ENCODE measurements at regions not wholly inside any gene's neighbourhood (a gene's known extent, or its start where the extent isn't known, plus 50 kb on each side); places are given as distances from the start of the nearest gene placed in this dataset.

DNA sequence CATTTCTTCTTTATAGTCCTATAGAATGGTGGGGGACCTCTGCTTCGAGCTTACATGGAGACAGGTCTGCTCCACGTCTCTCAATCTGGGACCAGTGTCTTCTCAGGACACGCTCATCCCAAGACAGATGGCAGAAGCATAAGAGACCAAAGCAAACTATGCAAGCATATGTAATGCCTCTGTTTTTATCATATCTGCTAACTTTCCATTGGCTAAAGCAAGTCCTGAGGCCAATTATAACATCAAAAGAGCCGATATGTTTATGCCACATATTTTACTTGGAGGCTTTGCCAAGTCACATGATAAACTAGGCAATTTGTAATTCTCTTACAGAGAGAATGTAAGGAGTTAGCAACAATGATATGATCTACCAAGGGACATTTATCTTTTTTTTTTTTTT is 102.6 kb upstream of the NRBF2 start:
- no peak for DNase-seq (ENCODE audit: low spot score)
- TF ChIP-seq, protein P1, sequence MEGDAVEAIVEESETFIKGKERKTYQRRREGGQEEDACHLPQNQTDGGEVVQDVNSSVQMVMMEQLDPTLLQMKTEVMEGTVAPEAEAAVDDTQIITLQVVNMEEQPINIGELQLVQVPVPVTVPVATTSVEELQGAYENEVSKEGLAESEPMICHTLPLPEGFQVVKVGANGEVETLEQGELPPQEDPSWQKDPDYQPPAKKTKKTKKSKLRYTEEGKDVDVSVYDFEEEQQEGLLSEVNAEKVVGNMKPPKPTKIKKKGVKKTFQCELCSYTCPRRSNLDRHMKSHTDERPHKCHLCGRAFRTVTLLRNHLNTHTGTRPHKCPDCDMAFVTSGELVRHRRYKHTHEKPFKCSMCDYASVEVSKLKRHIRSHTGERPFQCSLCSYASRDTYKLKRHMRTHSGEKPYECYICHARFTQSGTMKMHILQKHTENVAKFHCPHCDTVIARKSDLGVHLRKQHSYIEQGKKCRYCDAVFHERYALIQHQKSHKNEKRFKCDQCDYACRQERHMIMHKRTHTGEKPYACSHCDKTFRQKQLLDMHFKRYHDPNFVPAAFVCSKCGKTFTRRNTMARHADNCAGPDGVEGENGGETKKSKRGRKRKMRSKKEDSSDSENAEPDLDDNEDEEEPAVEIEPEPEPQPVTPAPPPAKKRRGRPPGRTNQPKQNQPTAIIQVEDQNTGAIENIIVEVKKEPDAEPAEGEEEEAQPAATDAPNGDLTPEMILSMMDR (IDR thresholded peaks at IDR 0.05; ENCODE audit: borderline replicate concordance, control extremely low read depth, extremely low read depth, insufficient read depth, missing control alignments), result no peak
- in situ Hi-C loops (cut with MboI; ENCODE audit: low sequenced_read_pairs, unreplicated experiment), result no loop called here

DNA sequence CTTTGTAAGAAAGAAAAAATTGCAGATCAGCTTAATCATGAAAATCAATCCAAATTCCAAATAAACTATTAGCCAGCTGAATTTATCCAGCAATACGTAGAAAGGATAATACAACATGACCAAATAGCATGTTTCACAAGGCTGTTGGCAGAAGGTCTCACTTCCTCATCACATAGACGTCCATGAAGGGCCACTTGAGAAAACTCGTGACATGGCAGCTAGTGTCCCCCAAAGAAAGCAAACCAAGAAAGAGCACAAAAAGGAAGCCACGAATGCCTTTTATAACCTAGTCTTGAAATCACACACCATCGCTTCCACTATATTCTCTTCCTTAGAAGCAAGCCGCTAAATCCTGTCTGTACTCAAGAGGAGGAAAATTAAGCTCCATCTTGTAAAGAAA is 105.6 kb upstream of the NRBF2 start:
- TF ChIP-seq, protein P1 (IDR thresholded peaks at IDR 0.05; ENCODE audit: borderline replicate concordance, control extremely low read depth, extremely low read depth, insufficient read depth, missing control alignments), result no peak
- in situ Hi-C loops (cut with MboI; ENCODE audit: low sequenced_read_pairs, unreplicated experiment), result no loop called here
- no peak for DNase-seq (ENCODE audit: low spot score)

GRCh38 chr10:63021225-63021624 is 111.9 kb upstream of the NRBF2 start:
- TF ChIP-seq, protein P1 (IDR thresholded peaks at IDR 0.05; ENCODE audit: borderline replicate concordance, control extremely low read depth, extremely low read depth, insufficient read depth, missing control alignments), result no peak
- DNase-seq (ENCODE audit: low spot score), result no peak
- in situ Hi-C loops (cut with MboI; ENCODE audit: low sequenced_read_pairs, unreplicated experiment), result no loop called here

- no peak for DNase-seq (ENCODE audit: low spot score)
- in situ Hi-C loops (cut with MboI; ENCODE audit: low sequenced_read_pairs, unreplicated experiment), result no loop called here
- TF ChIP-seq, protein P1 (IDR thresholded peaks at IDR 0.05; ENCODE audit: borderline replicate concordance, control extremely low read depth, extremely low read depth, insufficient read depth, missing control alignments), result no peak
Measured at GRCh38 chr10:63013755-63014154, 119.4 kb upstream of the NRBF2 start.

- in situ Hi-C loops (cut with MboI; ENCODE audit: low sequenced_read_pairs, unreplicated experiment), result no loop called here
- no peak for DNase-seq (ENCODE audit: low spot score)
- TF ChIP-seq, protein P1 (IDR thresholded peaks at IDR 0.05; ENCODE audit: borderline replicate concordance, control extremely low read depth, extremely low read depth, insufficient read depth, missing control alignments), result no peak
Measured at GRCh38 chr10:63012623-63013022, 120.5 kb upstream of the NRBF2 start.

GRCh38 chr10:63010203-63010602 is 122.9 kb upstream of the NRBF2 start:
- no peak for DNase-seq (ENCODE audit: low spot score)
- TF ChIP-seq, protein P1 (IDR thresholded peaks at IDR 0.05; ENCODE audit: borderline replicate concordance, control extremely low read depth, extremely low read depth, insufficient read depth, missing control alignments), result no peak
- in situ Hi-C loops (cut with MboI; ENCODE audit: low sequenced_read_pairs, unreplicated experiment), result no loop called here

DNA sequence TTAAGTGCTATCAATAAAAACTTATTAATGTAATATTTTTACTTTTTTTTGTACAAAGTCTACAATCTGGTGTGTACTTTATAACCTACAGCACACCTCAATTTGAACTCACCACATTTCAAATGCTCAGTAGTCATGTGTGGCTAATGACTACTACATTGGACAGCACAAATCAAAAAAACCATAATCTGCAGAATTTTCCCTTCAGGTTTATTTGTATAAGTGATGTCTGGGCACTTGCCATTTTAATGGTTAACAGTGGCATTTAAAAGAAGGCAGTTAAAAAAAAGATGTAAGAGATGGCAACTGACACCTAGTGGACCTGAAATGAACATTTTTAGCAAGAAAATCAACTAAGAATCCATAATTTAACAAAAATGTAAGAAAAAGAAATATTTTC is 124.6 kb upstream of the NRBF2 start:
- in situ Hi-C loops (cut with MboI; ENCODE audit: low sequenced_read_pairs, unreplicated experiment), result no loop called here
- no peak for DNase-seq (ENCODE audit: low spot score)
- TF ChIP-seq, protein P1 (IDR thresholded peaks at IDR 0.05; ENCODE audit: borderline replicate concordance, control extremely low read depth, extremely low read depth, insufficient read depth, missing control alignments), result no peak

Measured in GM13976 (cell line).